Upper lobe of left lung (tissue), 6 donors: ENCODE measurements at regions not wholly inside any gene's neighbourhood (a gene's known extent, or its start where the extent isn't known, plus 50 kb on each side); places are given as distances from the start of the nearest gene placed in this dataset.

Experiments used
- ATAC-seq, 2 donors: fragments of 200-7000 bp; cut with Tn5 transposase; one replicate each; pipeline ENCODE4 v1.9.1; 2022; ENCODE audit warnings: mild to moderate bottlenecking in 2 of 2, moderate library complexity in 2 of 2; ENCODE audit not compliant: low FRiP score in 2 of 2
- DNase-seq, 2 donors: peaks; one replicate each; pipeline ENCODE4 v3.0.0-alpha.2; 2019 to 2020
- H3K27ac ChIP-seq, 4 donors: fragments of 200-600 bp; sonication (generic); one replicate each; pipeline ENCODE4 v1.5.1; 2016 to 2019
- H3K27me3 ChIP-seq, 4 donors: fragments of 200-600 bp; sonication (generic); one replicate each; pipeline ENCODE4 v1.5.1; 2017 to 2019
- H3K36me3 ChIP-seq, 4 donors: fragments of 200-600 bp; sonication (generic); one replicate each; pipeline ENCODE4 v1.5.1; 2016 to 2019
- H3K4me1 ChIP-seq, 4 donors: fragments of 200-600 bp; sonication (generic); one replicate each; pipeline ENCODE4 v1.5.1; 2018 to 2019
- H3K4me3 ChIP-seq, 4 donors: fragments of 200-600 bp; sonication (generic); one replicate each; pipeline ENCODE4 v1.5.1; 2017 to 2019; ENCODE audit warnings: mild to moderate bottlenecking in 2 of 4, moderate library complexity in 1 of 4
- H3K9me3 ChIP-seq, 4 donors: fragments of 200-600 bp; sonication (generic); one replicate each; pipeline ENCODE4 v1.5.1; 2018 to 2019
- EP300 ChIP-seq, 4 donors: sonication (generic); formaldehyde crosslinking; IDR thresholded peaks; one replicate each; pipeline ENCODE4 v1.5.1; 2017; ENCODE audit warnings: antibody characterized with exemption in 4 of 4, control low read depth in 2 of 4
- POLR2A ChIP-seq, 4 donors: fragments of 450-650 bp; IDR thresholded peaks; one replicate each; pipeline ENCODE4 v1.5.1; 2016 to 2017; ENCODE audit warnings: antibody characterized with exemption in 4 of 4, mild to moderate bottlenecking in 2 of 4
- POLR2AphosphoS5 ChIP-seq, 2 donors: sonication (generic); formaldehyde crosslinking; IDR thresholded peaks; one replicate each; pipeline ENCODE4 v1.5.1; 2017; ENCODE audit warnings: antibody characterized with exemption in 2 of 2
- WGBS, 2 donors: methylation state at CpG; one replicate each; pipeline ENCODE4 v1.1.5; 2017 to 2018; 5-methylcytosine and 5-hydroxymethylcytosine counted together
- TF ChIP-seq, protein P1 (sequence below), 6 experiments: fragments of 450-650 bp in 4 of 6; fragments of 200-600 bp in 2 of 6; sonication (generic) in 2 of 6; IDR thresholded peaks; one replicate each; pipeline ENCODE4 v1.5.1; 2016 to 2019; ENCODE audit warnings: antibody characterized with exemption in 6 of 6
- donor health status: DM: no; HTN: no; CAD: no; lungs with moderate emphysema.
- donor health status: DM: no; HTN: yes; CAD: no; lungs with severe emphysema.

DNA sequence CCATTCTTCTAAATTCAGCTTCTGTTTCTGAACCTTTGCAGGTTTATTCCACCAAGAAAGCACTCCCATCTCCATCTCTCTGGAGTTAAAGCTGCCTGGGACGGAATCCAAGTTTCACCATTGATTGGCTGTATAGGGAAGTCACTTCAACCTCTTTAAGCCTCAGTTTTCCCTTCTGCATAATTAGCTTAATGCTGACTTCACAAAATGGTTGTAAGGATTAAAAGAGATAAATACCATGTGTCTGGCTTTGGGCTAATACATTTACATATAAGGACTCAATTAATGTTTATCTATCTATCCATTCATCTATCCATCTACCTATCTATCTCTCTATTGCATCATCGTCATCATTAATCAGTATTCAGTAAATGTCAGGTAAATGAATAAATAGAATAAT, 629.6 kb upstream of the MGMT start:
- no peak overlapping the region for H3K27ac ChIP-seq
- TF ChIP-seq, protein P1, sequence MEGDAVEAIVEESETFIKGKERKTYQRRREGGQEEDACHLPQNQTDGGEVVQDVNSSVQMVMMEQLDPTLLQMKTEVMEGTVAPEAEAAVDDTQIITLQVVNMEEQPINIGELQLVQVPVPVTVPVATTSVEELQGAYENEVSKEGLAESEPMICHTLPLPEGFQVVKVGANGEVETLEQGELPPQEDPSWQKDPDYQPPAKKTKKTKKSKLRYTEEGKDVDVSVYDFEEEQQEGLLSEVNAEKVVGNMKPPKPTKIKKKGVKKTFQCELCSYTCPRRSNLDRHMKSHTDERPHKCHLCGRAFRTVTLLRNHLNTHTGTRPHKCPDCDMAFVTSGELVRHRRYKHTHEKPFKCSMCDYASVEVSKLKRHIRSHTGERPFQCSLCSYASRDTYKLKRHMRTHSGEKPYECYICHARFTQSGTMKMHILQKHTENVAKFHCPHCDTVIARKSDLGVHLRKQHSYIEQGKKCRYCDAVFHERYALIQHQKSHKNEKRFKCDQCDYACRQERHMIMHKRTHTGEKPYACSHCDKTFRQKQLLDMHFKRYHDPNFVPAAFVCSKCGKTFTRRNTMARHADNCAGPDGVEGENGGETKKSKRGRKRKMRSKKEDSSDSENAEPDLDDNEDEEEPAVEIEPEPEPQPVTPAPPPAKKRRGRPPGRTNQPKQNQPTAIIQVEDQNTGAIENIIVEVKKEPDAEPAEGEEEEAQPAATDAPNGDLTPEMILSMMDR (IDR thresholded peaks at IDR 0.05): no peak
- TF ChIP-seq POLR2A (IDR thresholded peaks at IDR 0.05): no peak
- no peak for TF ChIP-seq EP300 (IDR thresholded peaks at IDR 0.05)
- TF ChIP-seq POLR2AphosphoS5 (IDR thresholded peaks at IDR 0.05): no peak
- H3K27me3 ChIP-seq: no peaks in the 10 kb centered on the region
- ATAC-seq (no peak), DNase-seq (no peak)
- no peak overlapping the region for H3K4me3 ChIP-seq
- WGBS, 2 donors: 92 to 93% methylated on average over 2 of the region's 2 CpGs
- no peaks in the 10 kb centered on the region for H3K4me1 ChIP-seq
- no peaks in the 10 kb centered on the region for H3K9me3 ChIP-seq
- H3K36me3 ChIP-seq: no peaks in the 10 kb centered on the region

DNA sequence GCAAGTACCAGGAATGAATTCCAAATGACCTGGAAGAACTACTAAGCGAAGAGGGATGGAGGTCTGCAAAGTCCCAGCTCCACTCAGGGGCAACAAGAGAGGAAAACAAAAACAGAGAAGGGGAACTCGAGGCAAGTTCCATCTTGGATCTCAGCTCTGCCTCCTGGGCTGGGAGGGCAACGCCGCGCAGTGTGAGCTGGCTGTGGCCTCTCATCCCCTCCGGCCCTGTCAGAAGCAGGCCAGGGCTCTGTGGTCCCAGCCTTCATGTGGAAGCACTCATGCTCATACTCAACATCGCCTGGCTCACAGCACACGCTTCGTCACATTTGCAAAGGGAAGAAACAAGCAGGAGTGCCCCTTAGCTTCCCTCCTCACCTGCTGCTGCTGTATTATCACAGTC, 627.9 kb upstream of the MGMT start:
- Histone ChIP-seq H3K27ac (no peak overlapping the region), H3K4me1 (no peaks in the 10 kb centered on the region), H3K9me3 (no peaks in the 10 kb centered on the region), H3K36me3 (no peaks in the 10 kb centered on the region), H3K4me3 (no peak overlapping the region), H3K27me3 (no peaks in the 10 kb centered on the region)
- DNase-seq (peak in 1 of 2 donors; percentile 49), ATAC-seq (no peak)
- 92 to 93% methylated on average over 9 of the region's 9 CpGs for WGBS, 2 donors
- no peak for TF ChIP-seq POLR2A (IDR thresholded peaks at IDR 0.05)
- TF ChIP-seq POLR2AphosphoS5 (IDR thresholded peaks at IDR 0.05): no peak
- TF ChIP-seq, protein P1 (IDR thresholded peaks at IDR 0.05): no peak
- no peak for TF ChIP-seq EP300 (IDR thresholded peaks at IDR 0.05)

DNA sequence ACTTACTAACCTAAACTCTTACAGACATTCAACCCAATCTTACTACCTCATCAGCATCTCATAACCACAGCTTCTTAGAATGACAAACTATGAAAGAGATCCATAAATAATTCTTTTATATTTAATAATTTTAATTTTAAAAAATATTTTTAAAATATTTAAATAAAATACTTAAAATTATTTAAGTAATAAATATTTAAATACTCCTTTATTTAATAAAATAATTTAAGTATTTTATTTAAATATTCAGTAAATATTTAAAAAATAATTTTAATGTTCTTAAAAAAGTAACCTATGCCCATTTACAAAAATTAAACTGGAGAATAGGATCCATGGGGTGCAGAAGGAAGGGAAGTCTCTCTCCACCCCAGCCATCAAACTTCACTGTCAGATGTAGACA, 627.3 kb upstream of the MGMT start:
- TF ChIP-seq POLR2A (IDR thresholded peaks at IDR 0.05) (no peak), EP300 (IDR thresholded peaks at IDR 0.05) (no peak), POLR2AphosphoS5 (IDR thresholded peaks at IDR 0.05) (no peak)
- TF ChIP-seq, protein P1 (IDR thresholded peaks at IDR 0.05): no peak
- DNase-seq (no peak), ATAC-seq (no peak)
- no peaks in the 10 kb centered on the region for H3K9me3 ChIP-seq
- no peak overlapping the region for H3K27ac ChIP-seq
- no peak overlapping the region for H3K4me3 ChIP-seq
- H3K36me3 ChIP-seq: no peaks in the 10 kb centered on the region
- no peaks in the 10 kb centered on the region for H3K27me3 ChIP-seq
- H3K4me1 ChIP-seq: no peaks in the 10 kb centered on the region

DNA sequence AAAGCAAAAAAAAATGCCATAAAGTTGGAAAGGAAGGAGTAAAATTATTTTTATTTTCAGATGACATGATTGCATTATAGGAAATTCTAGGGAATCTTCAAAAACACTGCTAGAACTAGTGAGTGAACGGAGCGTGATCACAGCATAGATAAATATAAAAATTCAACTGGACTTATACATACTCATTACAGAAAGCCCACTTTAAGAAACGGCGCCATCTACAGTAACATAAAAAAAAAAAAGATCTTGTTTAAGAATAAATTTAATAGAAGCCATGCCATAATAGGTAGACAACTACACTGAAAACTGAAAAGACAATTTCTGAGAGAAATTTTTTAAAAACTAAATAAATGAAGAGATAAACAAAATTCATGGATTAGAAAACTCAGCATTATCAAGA, 623.1 kb upstream of the MGMT start:
- Histone ChIP-seq H3K4me1 (no peaks in the 10 kb centered on the region), H3K9me3 (no peaks in the 10 kb centered on the region), H3K27me3 (no peaks in the 10 kb centered on the region), H3K4me3 (no peak overlapping the region), H3K27ac (no peak overlapping the region), H3K36me3 (no peaks in the 10 kb centered on the region)
- ATAC-seq (no peak), DNase-seq (no peak)
- TF ChIP-seq, protein P1 (IDR thresholded peaks at IDR 0.05): no peak
- TF ChIP-seq EP300 (IDR thresholded peaks at IDR 0.05) (no peak), POLR2AphosphoS5 (IDR thresholded peaks at IDR 0.05) (no peak), POLR2A (IDR thresholded peaks at IDR 0.05) (no peak)
- 44 to 46% methylated on average over 4 of the region's 4 CpGs for WGBS, 2 donors

DNA sequence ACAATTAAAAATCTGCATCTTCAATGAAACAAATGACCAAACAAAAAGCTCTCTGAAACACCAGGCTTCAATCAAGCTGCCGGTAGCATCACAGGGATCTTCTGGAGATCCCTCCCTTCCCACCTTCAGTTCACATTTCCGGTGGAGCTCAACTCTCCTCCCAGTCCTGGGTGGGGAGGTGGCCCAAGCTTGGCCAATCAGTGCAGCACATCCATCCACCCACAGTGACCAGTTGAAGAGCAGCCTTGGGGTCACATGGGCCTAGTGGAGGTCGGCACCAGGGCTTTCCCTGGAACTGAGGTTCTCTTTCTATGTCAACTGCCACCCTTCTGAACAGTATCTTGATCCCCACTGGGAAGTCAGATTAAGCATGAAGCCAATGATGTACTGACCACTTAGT, 620.1 kb upstream of the MGMT start:
- TF ChIP-seq, protein P1 (IDR thresholded peaks at IDR 0.05): no peak
- TF ChIP-seq POLR2A (IDR thresholded peaks at IDR 0.05) (no peak), EP300 (IDR thresholded peaks at IDR 0.05) (no peak)
- H3K9me3 ChIP-seq: no peaks in the 10 kb centered on the region
- 81 to 89% methylated on average over 3 of the region's 3 CpGs for WGBS, 2 donors
- no peak overlapping the region for H3K4me3 ChIP-seq
- no peaks in the 10 kb centered on the region for H3K27me3 ChIP-seq
- no peaks in the 10 kb centered on the region for H3K36me3 ChIP-seq
- ATAC-seq (peak in 1 of 2 donors; percentile 46), DNase-seq (no peak)
- no peaks in the 10 kb centered on the region for H3K4me1 ChIP-seq
- H3K27ac ChIP-seq: no peak overlapping the region
